ENCODE measurements at regions not wholly inside any gene's neighbourhood (a gene's known extent, or its start where the extent isn't known, plus 50 kb on each side); places are given as distances from the start of the nearest gene placed in this dataset.
"Not testable (repeated sequence)": the region's sequence is repeated elsewhere in the genome, so short reads cannot be mapped to it uniquely, and the experiment has no call there.

GRCh38 chr2:6140509-6140908 is 448.3 kb downstream of the SOX11 start:
- H3K4me1 ChIP-seq = no peaks in the 10 kb centered on the region
- no peak for TF ChIP-seq CTCF (IDR thresholded peaks at IDR 0.05 in 8 of 11, conservative IDR thresholded peaks at IDR 0.05 in 3 of 11)
- TF ChIP-seq POLR2A (IDR thresholded peaks at IDR 0.05) = no peak
- no peak for TF ChIP-seq POLR2AphosphoS5 (IDR thresholded peaks at IDR 0.05)
- no peak overlapping the region for H3K4me3 ChIP-seq
- DNase-seq = no peak
- no peaks in the 10 kb centered on the region for H3K36me3 ChIP-seq
- peaks cover 0 to 40% (median 18%) of the 10 kb centered on the region in 8 donors for H3K9me3 ChIP-seq
- no peaks in the 10 kb centered on the region for H3K27me3 ChIP-seq (replicated peaks in 1 of 7)
- no peak overlapping the region for H3K27ac ChIP-seq
- WGBS, 5 donors = 89 to 98% (median 93%) methylated on average over 1 of the region's 1 CpG
- intact Hi-C loops (cut with DNase I; ENCODE audit: low total_unique reads) = no loop called here

DNA sequence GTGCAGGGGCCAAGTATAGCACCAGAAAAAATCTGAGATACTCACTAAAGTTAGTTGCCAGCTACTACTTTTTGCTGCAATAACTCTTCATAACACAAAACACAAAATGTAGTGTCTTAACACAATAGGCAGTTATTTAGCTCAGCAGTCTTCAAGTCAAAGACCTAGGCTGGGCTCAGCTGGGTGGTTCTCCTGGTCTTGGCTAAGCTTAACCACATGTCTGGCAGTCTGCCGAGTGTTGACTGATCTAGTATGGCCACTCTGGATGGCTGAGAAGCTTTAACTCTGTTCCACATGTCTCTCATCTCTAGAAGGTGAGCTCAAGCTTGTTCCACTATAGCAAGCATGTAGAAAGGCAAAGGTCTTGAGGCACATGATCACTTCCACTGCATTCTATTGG is 451.6 kb downstream of the SOX11 start:
- intact Hi-C loops (cut with DNase I; ENCODE audit: low total_unique reads) = no loop called here
- 79 to 100% (median 92%) methylated on average over 1 of the region's 1 CpG for WGBS, 5 donors

GRCh38 chr2:6147215-6147614 is 455.0 kb downstream of the SOX11 start:
- H3K27me3 ChIP-seq (replicated peaks in 1 of 7); H3K4me1 ChIP-seq; H3K36me3 ChIP-seq; H3K4me3 ChIP-seq; DNase-seq; intact Hi-C loops (cut with DNase I; ENCODE audit: low total_unique reads); H3K27ac ChIP-seq: not testable (repeated sequence)
- 44 to 94% (median 88%) methylated on average over 1 of the region's 1 CpG for WGBS, 5 donors
- peaks cover 0 to 29% (median 18%) of the 10 kb centered on the region in 8 donors for H3K9me3 ChIP-seq

More for the DNA sequence above, 451.6 kb downstream of the SOX11 start:
- H3K4me1 ChIP-seq = no peaks in the 10 kb centered on the region
- TF ChIP-seq CTCF (IDR thresholded peaks at IDR 0.05 in 8 of 11, conservative IDR thresholded peaks at IDR 0.05 in 3 of 11) (no peak), POLR2A (IDR thresholded peaks at IDR 0.05) (no peak), POLR2AphosphoS5 (IDR thresholded peaks at IDR 0.05) (no peak)
- H3K27ac ChIP-seq = no peak overlapping the region
- DNase-seq = no peak
- H3K27me3 ChIP-seq (replicated peaks in 1 of 7) = no peaks in the 10 kb centered on the region
- no peak overlapping the region for H3K4me3 ChIP-seq
- peaks cover 0 to 42% (median 18%) of the 10 kb centered on the region in 8 donors for H3K9me3 ChIP-seq
- no peaks in the 10 kb centered on the region for H3K36me3 ChIP-seq

DNA sequence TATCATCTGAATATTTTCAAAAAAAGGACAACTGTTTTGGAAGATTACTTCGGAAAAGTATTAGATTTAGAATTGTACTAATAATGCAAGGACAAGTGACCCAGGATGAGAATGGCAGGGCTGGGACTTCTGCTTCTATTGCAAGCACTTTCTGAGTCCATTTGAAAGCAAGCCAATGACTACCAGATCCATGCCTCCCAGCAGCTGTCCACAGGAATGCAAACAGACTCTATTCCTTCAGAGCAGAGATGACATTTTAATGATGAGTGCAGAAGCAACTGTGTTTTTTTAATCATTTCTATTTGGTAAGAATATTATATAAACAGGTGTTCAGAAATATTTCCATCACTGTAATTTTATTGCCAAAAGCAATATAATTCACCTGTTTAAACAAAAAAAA is 456.7 kb downstream of the SOX11 start:
- intact Hi-C loops (cut with DNase I; ENCODE audit: low total_unique reads) = no loop called here
- TF ChIP-seq POLR2A (IDR thresholded peaks at IDR 0.05) (no peak), POLR2AphosphoS5 (IDR thresholded peaks at IDR 0.05) (no peak), CTCF (IDR thresholded peaks at IDR 0.05 in 8 of 11, conservative IDR thresholded peaks at IDR 0.05 in 3 of 11) (no peak)
- H3K36me3 ChIP-seq = no peaks in the 10 kb centered on the region
- peaks cover 0 to 19% (median 6%) of the 10 kb centered on the region in 8 donors for H3K9me3 ChIP-seq
- H3K4me3 ChIP-seq = no peak overlapping the region
- H3K27me3 ChIP-seq (replicated peaks in 1 of 7) = no peaks in the 10 kb centered on the region
- no peaks in the 10 kb centered on the region for H3K4me1 ChIP-seq
- DNase-seq = no peak
- no peak overlapping the region for H3K27ac ChIP-seq
- WGBS, 5 donors = 81 to 94% (median 86%) methylated on average over 1 of the region's 1 CpG

DNA sequence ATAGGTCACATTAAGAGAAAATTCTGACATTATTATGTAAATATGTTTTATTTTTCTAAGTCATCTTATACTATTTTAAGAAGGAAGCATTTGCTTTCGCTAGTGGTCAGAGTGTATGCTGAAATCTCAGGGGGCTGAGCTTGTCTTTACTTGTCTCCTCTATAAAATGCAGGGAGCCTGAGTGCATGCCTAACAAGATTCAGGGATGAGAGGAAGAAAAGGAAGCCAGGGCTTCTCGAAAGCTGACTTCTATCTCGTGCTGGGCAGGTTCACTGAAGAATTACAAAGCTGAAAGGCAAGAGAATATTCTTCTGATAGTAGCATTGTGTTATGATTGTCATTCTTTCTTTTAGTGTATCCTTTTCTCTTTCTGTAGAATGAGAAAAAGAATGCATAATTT is 467.4 kb downstream of the SOX11 start:
- TF ChIP-seq CTCF (IDR thresholded peaks at IDR 0.05 in 8 of 11, conservative IDR thresholded peaks at IDR 0.05 in 3 of 11) (no peak), POLR2A (IDR thresholded peaks at IDR 0.05) (no peak), POLR2AphosphoS5 (IDR thresholded peaks at IDR 0.05) (no peak)

More for the DNA sequence above, 467.4 kb downstream of the SOX11 start:
- WGBS, 5 donors = 42 to 62% (median 55%) methylated on average over 3 of the region's 3 CpGs
- Histone ChIP-seq H3K27ac (no peak overlapping the region), H3K36me3 (no peaks in the 10 kb centered on the region), H3K9me3 (peaks cover 0 to 7% (median 0%) of the 10 kb centered on the region in 8 donors), H3K27me3 (replicated peaks in 1 of 7) (no peaks in the 10 kb centered on the region), H3K4me3 (no peak overlapping the region), H3K4me1 (no peaks in the 10 kb centered on the region)
- DNase-seq = no peak
- intact Hi-C loops (cut with DNase I; ENCODE audit: low total_unique reads) = no loop called here

All from spleen (tissue), 11 donors.